ENCODE measurements at regions not wholly inside any gene's neighbourhood (a gene's known extent, or its start where the extent isn't known, plus 50 kb on each side); places are given as distances from the start of the nearest gene placed in this dataset.

GRCh38 chr5:173752653-173753052, 135.5 kb upstream of the CPEB4 start:
- TF ChIP-seq GATA2 (IDR thresholded peaks at IDR 0.05; ENCODE audit: low read depth, low read length), result no peak
- TF ChIP-seq GATA3 (IDR thresholded peaks at IDR 0.05; ENCODE audit: low read depth, low read length), result no peak
